ENCODE measurements at regions not wholly inside any gene's neighbourhood (a gene's known extent, or its start where the extent isn't known, plus 50 kb on each side); places are given as distances from the start of the nearest gene placed in this dataset.

GRCh38 chr3:132821314-132821713 lies 99.1 kb upstream of the NPHP3 start:
- no peak for ATAC-seq
- no peaks in the 10 kb centered on the region for H3K9me3 ChIP-seq
- TF ChIP-seq POLR2A (IDR thresholded peaks at IDR 0.05), result no peak
- TF ChIP-seq, protein P1, sequence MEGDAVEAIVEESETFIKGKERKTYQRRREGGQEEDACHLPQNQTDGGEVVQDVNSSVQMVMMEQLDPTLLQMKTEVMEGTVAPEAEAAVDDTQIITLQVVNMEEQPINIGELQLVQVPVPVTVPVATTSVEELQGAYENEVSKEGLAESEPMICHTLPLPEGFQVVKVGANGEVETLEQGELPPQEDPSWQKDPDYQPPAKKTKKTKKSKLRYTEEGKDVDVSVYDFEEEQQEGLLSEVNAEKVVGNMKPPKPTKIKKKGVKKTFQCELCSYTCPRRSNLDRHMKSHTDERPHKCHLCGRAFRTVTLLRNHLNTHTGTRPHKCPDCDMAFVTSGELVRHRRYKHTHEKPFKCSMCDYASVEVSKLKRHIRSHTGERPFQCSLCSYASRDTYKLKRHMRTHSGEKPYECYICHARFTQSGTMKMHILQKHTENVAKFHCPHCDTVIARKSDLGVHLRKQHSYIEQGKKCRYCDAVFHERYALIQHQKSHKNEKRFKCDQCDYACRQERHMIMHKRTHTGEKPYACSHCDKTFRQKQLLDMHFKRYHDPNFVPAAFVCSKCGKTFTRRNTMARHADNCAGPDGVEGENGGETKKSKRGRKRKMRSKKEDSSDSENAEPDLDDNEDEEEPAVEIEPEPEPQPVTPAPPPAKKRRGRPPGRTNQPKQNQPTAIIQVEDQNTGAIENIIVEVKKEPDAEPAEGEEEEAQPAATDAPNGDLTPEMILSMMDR (IDR thresholded peaks at IDR 0.05), result no peak

GRCh38 chr3:132818251-132818650 lies 96.0 kb upstream of the NPHP3 start:
- DNase-seq, result no peak
- intact Hi-C loops (cut with DNase I), result no loop called here

More at GRCh38 chr3:132821314-132821713, 99.1 kb upstream of the NPHP3 start:
- H3K27ac ChIP-seq, result no peak overlapping the region
- WGBS (ENCODE audit: insufficient coverage, low coverage, low lambda C conversion rate, missing lambda C conversion rate), result 49% methylated on average over 2 of the region's 2 CpGs
- no peaks in the 10 kb centered on the region for H3K4me1 ChIP-seq
- H3K27me3 ChIP-seq, result no peaks in the 10 kb centered on the region
- H3K4me3 ChIP-seq, result no peak overlapping the region
- no peaks in the 10 kb centered on the region for H3K36me3 ChIP-seq
- no peak for DNase-seq
- intact Hi-C loops (cut with DNase I), result no loop called here

DNA sequence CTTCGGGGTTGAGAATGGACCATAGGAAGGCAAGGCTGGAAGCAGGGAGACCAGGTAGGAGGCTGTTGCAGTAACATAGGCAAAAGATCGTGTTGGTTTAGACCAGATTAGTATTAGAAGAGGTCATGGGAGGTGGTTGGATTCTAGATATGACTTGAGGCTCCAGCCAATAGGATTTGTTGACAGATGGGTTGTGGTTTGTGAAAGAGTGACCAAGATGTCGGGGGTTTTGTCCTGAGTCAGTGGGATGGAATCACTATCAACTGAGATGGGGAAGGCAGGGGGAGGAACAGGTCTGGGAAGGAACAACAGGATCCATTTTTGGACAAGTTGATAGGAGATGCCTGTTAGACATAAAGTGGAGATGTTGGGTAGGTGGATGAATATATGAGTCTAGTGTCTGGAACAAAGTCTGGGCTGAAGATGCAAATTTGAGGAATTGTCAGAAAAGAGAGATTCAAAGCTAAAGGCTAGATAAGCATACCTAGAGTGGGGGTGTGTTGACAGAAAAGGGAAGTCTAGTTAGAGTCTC lies 95.5 kb upstream of the NPHP3 start:
- no peak overlapping the region for H3K27ac ChIP-seq
- DNase-seq, result no peak
- ATAC-seq, result no peak
- intact Hi-C loops (cut with DNase I), result no loop called here
- no peak for TF ChIP-seq POLR2A (IDR thresholded peaks at IDR 0.05)
- TF ChIP-seq, protein P1 (IDR thresholded peaks at IDR 0.05), result no peak
- no peaks in the 10 kb centered on the region for H3K27me3 ChIP-seq
- H3K4me3 ChIP-seq, result no peak overlapping the region
- H3K9me3 ChIP-seq, result no peaks in the 10 kb centered on the region
- WGBS (ENCODE audit: insufficient coverage, low coverage, low lambda C conversion rate, missing lambda C conversion rate), result 52% methylated on average over 3 of the region's 3 CpGs
- H3K4me1 ChIP-seq, result no peaks in the 10 kb centered on the region
- H3K36me3 ChIP-seq, result no peaks in the 10 kb centered on the region

More at GRCh38 chr3:132818251-132818650, 96.0 kb upstream of the NPHP3 start:
- Histone ChIP-seq H3K9me3 (no peaks in the 10 kb centered on the region), H3K36me3 (no peaks in the 10 kb centered on the region), H3K27ac (no peak overlapping the region), H3K4me1 (no peaks in the 10 kb centered on the region), H3K27me3 (no peaks in the 10 kb centered on the region), H3K4me3 (no peak overlapping the region)
- WGBS (ENCODE audit: insufficient coverage, low coverage, low lambda C conversion rate, missing lambda C conversion rate), result 83% methylated on average over 1 of the region's 1 CpG
- ATAC-seq, result no peak
- TF ChIP-seq, protein P1 (IDR thresholded peaks at IDR 0.05), result no peak
- no peak for TF ChIP-seq POLR2A (IDR thresholded peaks at IDR 0.05)

DNA sequence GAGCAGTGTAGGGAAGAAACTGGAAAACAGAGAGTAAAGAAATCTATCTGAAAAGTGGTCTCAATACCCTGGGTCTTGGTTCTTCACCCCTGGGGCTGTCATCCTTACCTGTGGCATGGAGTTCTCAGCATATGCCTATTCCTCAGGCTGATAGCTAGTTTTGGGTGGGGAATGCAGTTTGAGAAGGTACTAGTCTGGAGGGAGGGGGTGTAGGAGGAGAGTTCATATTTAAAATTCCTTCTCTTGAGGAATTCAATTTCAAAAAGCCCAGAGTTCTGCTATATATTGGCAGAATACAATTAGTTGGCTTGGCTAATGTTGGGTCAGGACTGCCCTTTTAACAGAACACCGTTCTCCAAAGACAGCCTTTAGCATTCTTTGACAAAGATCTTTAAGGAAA lies 82.9 kb upstream of the NPHP3 start:
- H3K27ac ChIP-seq, result no peak overlapping the region
- no peak for ATAC-seq
- H3K4me3 ChIP-seq, result no peak overlapping the region
- H3K4me1 ChIP-seq, result no peaks in the 10 kb centered on the region
- no peaks in the 10 kb centered on the region for H3K9me3 ChIP-seq
- 33% methylated on average over 1 of the region's 1 CpG for WGBS (ENCODE audit: insufficient coverage, low coverage, low lambda C conversion rate, missing lambda C conversion rate)
- TF ChIP-seq, protein P1 (IDR thresholded peaks at IDR 0.05), result no peak
- TF ChIP-seq POLR2A (IDR thresholded peaks at IDR 0.05), result no peak
- H3K36me3 ChIP-seq, result no peaks in the 10 kb centered on the region
- intact Hi-C loops (cut with DNase I), result no loop called here
- no peak for DNase-seq
- H3K27me3 ChIP-seq, result no peaks in the 10 kb centered on the region

GRCh38 chr3:132804498-132804897 lies 82.3 kb upstream of the NPHP3 start:
- Histone ChIP-seq H3K9me3 (no peaks in the 10 kb centered on the region), H3K4me1 (no peaks in the 10 kb centered on the region), H3K4me3 (no peak overlapping the region), H3K27ac (no peak overlapping the region), H3K36me3 (no peaks in the 10 kb centered on the region), H3K27me3 (no peaks in the 10 kb centered on the region)
- intact Hi-C loops (cut with DNase I), result no loop called here
- DNase-seq (no peak), ATAC-seq (no peak)
- TF ChIP-seq POLR2A (IDR thresholded peaks at IDR 0.05), result no peak
- TF ChIP-seq, protein P1 (IDR thresholded peaks at IDR 0.05), result no peak

All from right lobe of liver (tissue), 6 donors.